VCaP (cell line): ENCODE measurements at regions not wholly inside any gene's neighbourhood (a gene's known extent, or its start where the extent isn't known, plus 50 kb on each side); places are given as distances from the start of the nearest gene placed in this dataset.

ENCODE experiments used
- H3K27ac ChIP-seq: fragments of 450-650 bp; 2 replicates; pipeline ENCODE4 v1.5.1; 2017
- CTCF ChIP-seq: fragments of 450-650 bp; conservative IDR thresholded peaks from 2 replicates; pipeline ENCODE4 v1.5.1; 2017; ENCODE audit warnings: mild to moderate bottlenecking, moderate library complexity

GRCh38 chr13:30091691-30092090 lies 215.7 kb downstream of the KATNAL1 start:
- no peak for TF ChIP-seq CTCF
- no peak overlapping the region for H3K27ac ChIP-seq

GRCh38 chr13:30091035-30091434 lies 216.3 kb downstream of the KATNAL1 start:
- TF ChIP-seq CTCF: no peak
- H3K27ac ChIP-seq: no peak overlapping the region

GRCh38 chr13:30088312-30088855 lies 219.0 kb downstream of the KATNAL1 start:
- H3K27ac ChIP-seq: no peak overlapping the region
- TF ChIP-seq CTCF: no peak

- no peak overlapping the region for H3K27ac ChIP-seq
- no peak for TF ChIP-seq CTCF
Measured at GRCh38 chr13:30085087-30085486, 222.3 kb downstream of the KATNAL1 start.

- TF ChIP-seq CTCF: no peak
- no peak overlapping the region for H3K27ac ChIP-seq
Measured at GRCh38 chr13:30082391-30082790, 225.0 kb downstream of the KATNAL1 start.

GRCh38 chr13:30081331-30081730 lies 226.0 kb downstream of the KATNAL1 start:
- no peak for TF ChIP-seq CTCF
- no peak overlapping the region for H3K27ac ChIP-seq

GRCh38 chr13:30079501-30079900 lies 227.8 kb downstream of the KATNAL1 start:
- TF ChIP-seq CTCF: no peak
- H3K27ac ChIP-seq: no peak overlapping the region
